Loucy (cell line): ENCODE measurements at regions not wholly inside any gene's neighbourhood (a gene's known extent, or its start where the extent isn't known, plus 50 kb on each side); places are given as distances from the start of the nearest gene placed in this dataset.

Source experiments
- EZH2phosphoT487 ChIP-seq: fragments of 200-600 bp; IDR thresholded peaks from 2 replicates; pipeline ENCODE4 v1.6.1; 2018; ENCODE audit warnings: antibody characterized with exemption, mild to moderate bottlenecking, moderate library complexity, borderline replicate concordance
- TF ChIP-seq, protein P1 (sequence below): fragments of 200-600 bp; sonication (generic); conservative IDR thresholded peaks from 2 replicates; pipeline ENCODE4 v1.5.1; 2014; ENCODE audit warnings: mild to moderate bottlenecking, antibody characterized with exemption, low read length

DNA sequence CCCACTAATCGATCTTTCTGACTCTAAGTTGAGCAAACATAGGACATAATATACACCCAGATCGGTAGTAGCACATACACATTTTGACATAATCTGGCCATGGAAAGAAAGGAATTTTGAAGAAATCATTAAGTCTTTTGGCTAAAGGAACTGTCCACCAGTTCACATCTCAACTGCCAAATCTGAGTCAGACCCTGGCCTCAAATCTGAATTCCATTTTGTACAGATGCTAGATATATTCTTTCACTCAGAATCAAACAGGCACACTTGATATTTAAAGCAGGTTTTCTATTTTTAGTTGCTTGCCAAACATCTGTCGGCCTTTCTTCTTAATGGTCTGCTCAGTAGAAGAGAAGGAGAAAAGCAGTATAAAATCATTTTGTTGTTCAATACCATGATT lies 281.8 kb downstream of the BARHL2 start:
- TF ChIP-seq, protein P1, sequence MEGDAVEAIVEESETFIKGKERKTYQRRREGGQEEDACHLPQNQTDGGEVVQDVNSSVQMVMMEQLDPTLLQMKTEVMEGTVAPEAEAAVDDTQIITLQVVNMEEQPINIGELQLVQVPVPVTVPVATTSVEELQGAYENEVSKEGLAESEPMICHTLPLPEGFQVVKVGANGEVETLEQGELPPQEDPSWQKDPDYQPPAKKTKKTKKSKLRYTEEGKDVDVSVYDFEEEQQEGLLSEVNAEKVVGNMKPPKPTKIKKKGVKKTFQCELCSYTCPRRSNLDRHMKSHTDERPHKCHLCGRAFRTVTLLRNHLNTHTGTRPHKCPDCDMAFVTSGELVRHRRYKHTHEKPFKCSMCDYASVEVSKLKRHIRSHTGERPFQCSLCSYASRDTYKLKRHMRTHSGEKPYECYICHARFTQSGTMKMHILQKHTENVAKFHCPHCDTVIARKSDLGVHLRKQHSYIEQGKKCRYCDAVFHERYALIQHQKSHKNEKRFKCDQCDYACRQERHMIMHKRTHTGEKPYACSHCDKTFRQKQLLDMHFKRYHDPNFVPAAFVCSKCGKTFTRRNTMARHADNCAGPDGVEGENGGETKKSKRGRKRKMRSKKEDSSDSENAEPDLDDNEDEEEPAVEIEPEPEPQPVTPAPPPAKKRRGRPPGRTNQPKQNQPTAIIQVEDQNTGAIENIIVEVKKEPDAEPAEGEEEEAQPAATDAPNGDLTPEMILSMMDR: no peak
- no peak for TF ChIP-seq EZH2phosphoT487
